ENCODE measurements at regions not wholly inside any gene's neighbourhood (a gene's known extent, or its start where the extent isn't known, plus 50 kb on each side); places are given as distances from the start of the nearest gene placed in this dataset.

GRCh38 chr11:33618956-33619355 is 81.7 kb downstream of the C11orf91 start:
- H4K20me1 ChIP-seq (ENCODE audit: insufficient read depth, low read length), result no peaks in the 10 kb centered on the region
- intact Hi-C loops (cut with micrococcal nuclease; ENCODE audit: unreplicated experiment), result loop anchor here (10.0 kb wide), 1 partner anchor 64 kb away; no protein-coding TSS in a partner anchor
- no peak overlapping the region for H3K27ac ChIP-seq (ENCODE audit: low read depth, low read length, poor library complexity, severe bottlenecking)
- peaks cover 70% of the 10 kb centered on the region for H3K36me3 ChIP-seq (ENCODE audit: insufficient read depth, low read length)
- no peak overlapping the region for H2AFZ ChIP-seq (ENCODE audit: low read length)
- BruUV-seq (replicated peaks), result no TSS peak
- TF ChIP-seq, protein P1, sequence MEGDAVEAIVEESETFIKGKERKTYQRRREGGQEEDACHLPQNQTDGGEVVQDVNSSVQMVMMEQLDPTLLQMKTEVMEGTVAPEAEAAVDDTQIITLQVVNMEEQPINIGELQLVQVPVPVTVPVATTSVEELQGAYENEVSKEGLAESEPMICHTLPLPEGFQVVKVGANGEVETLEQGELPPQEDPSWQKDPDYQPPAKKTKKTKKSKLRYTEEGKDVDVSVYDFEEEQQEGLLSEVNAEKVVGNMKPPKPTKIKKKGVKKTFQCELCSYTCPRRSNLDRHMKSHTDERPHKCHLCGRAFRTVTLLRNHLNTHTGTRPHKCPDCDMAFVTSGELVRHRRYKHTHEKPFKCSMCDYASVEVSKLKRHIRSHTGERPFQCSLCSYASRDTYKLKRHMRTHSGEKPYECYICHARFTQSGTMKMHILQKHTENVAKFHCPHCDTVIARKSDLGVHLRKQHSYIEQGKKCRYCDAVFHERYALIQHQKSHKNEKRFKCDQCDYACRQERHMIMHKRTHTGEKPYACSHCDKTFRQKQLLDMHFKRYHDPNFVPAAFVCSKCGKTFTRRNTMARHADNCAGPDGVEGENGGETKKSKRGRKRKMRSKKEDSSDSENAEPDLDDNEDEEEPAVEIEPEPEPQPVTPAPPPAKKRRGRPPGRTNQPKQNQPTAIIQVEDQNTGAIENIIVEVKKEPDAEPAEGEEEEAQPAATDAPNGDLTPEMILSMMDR (conservative IDR thresholded peaks at IDR 0.05; ENCODE audit: low read length), result no peak
- no peak for TF ChIP-seq EZH2phosphoT487 (IDR thresholded peaks at IDR 0.05; ENCODE audit: borderline replicate concordance, low read depth, low read length)
- H3K79me2 ChIP-seq (ENCODE audit: insufficient read depth, low read depth, low read length), result no peaks in the 10 kb centered on the region
- no peak for DNase-seq (ENCODE audit: low spot score)
- H3K9me2 ChIP-seq (ENCODE audit: insufficient read depth, low read length), result no peaks in the 10 kb centered on the region
- peaks cover 12% of the 10 kb centered on the region for H3K4me1 ChIP-seq (ENCODE audit: insufficient read depth, low read length, poor library complexity, severe bottlenecking)
- no peak overlapping the region for H3K4me2 ChIP-seq (ENCODE audit: low read length)
- no peak overlapping the region for H3K4me3 ChIP-seq (ENCODE audit: low read depth, low read length, poor library complexity, severe bottlenecking)
- H3K9me3 ChIP-seq (ENCODE audit: low read length), result no peaks in the 10 kb centered on the region
- ChIA-PET CTCF (ENCODE audit: unreplicated experiment) (no interaction called here), POLR2A (interaction anchor here (0.5 kb wide), 1 partner anchor 399 kb away, joined by 3 read pairs; no protein-coding TSS in a partner anchor)

- BruUV-seq (replicated peaks), result no TSS peak
- intact Hi-C loops (cut with micrococcal nuclease; ENCODE audit: unreplicated experiment), result loop anchor here (10.0 kb wide), 1 partner anchor 64 kb away; no protein-coding TSS in a partner anchor
- POLR2A ChIA-PET, result interaction anchor here (0.7 kb wide), 1 partner anchor 67 kb away, joined by 3 read pairs; no protein-coding TSS in a partner anchor
Observed at GRCh38 chr11:33618351-33618710, 82.3 kb downstream of the C11orf91 start.

More at GRCh38 chr11:33618351-33618710, 82.3 kb downstream of the C11orf91 start:
- H4K20me1 ChIP-seq (ENCODE audit: insufficient read depth, low read length), result no peaks in the 10 kb centered on the region
- TF ChIP-seq, protein P1 (conservative IDR thresholded peaks at IDR 0.05; ENCODE audit: low read length), result no peak
- TF ChIP-seq EZH2phosphoT487 (IDR thresholded peaks at IDR 0.05; ENCODE audit: borderline replicate concordance, low read depth, low read length), result no peak
- no peak overlapping the region for H2AFZ ChIP-seq (ENCODE audit: low read length)
- no peaks in the 10 kb centered on the region for H3K79me2 ChIP-seq (ENCODE audit: insufficient read depth, low read depth, low read length)
- H3K9me2 ChIP-seq (ENCODE audit: insufficient read depth, low read length), result no peaks in the 10 kb centered on the region
- no peak overlapping the region for H3K27ac ChIP-seq (ENCODE audit: low read depth, low read length, poor library complexity, severe bottlenecking)
- DNase-seq (ENCODE audit: low spot score), result no peak
- H3K4me3 ChIP-seq (ENCODE audit: low read depth, low read length, poor library complexity, severe bottlenecking), result no peak overlapping the region
- H3K4me2 ChIP-seq (ENCODE audit: low read length), result no peak overlapping the region
- peaks cover 12% of the 10 kb centered on the region for H3K4me1 ChIP-seq (ENCODE audit: insufficient read depth, low read length, poor library complexity, severe bottlenecking)
- CTCF ChIA-PET (ENCODE audit: unreplicated experiment), result no interaction called here
- H3K9me3 ChIP-seq (ENCODE audit: low read length), result no peaks in the 10 kb centered on the region
- H3K36me3 ChIP-seq (ENCODE audit: insufficient read depth, low read length), result peaks cover 70% of the 10 kb centered on the region

Data from OCI-LY7 (cell line).